Heart left ventricle (tissue), 16 donors: ENCODE measurements at regions not wholly inside any gene's neighbourhood (a gene's known extent, or its start where the extent isn't known, plus 50 kb on each side); places are given as distances from the start of the nearest gene placed in this dataset.
A peak's percentile ranks its signal among the peaks of the same experiment; 100 is the strongest.

Experiments used
- ATAC-seq, 4 donors: fragments of 200-7000 bp; cut with Tn5 transposase; one replicate each; pipeline ENCODE4 v1.9.1; 2020 to 2022; ENCODE audit warnings: moderate library complexity in 4 of 4, mild to moderate bottlenecking in 3 of 4, moderate number of reproducible peaks in 1 of 4
- DNase-seq, 5 donors: peaks; one replicate each; pipeline ENCODE4 v3.0.0-alpha.2; 2020
- H3K27ac ChIP-seq, 12 donors: fragments of 200-600 bp; sonication (generic) in 4 of 12; one replicate each; pipeline versions ENCODE4 v1.5.0 to v1.8.0; 2016 to 2022; ENCODE audit warnings: mild to moderate bottlenecking in 2 of 12
- H3K27me3 ChIP-seq, 9 donors: fragments of 200-600 bp; sonication (generic) in 2 of 9; one replicate each; pipeline versions ENCODE4 v1.5.1 to v1.8.0; 2016 to 2022; ENCODE audit warnings: mild to moderate bottlenecking in 3 of 9
- H3K36me3 ChIP-seq, 9 donors: fragments of 200-600 bp; sonication (generic) in 2 of 9; one replicate each; pipeline versions ENCODE4 v1.5.0 to v1.8.0; 2018 to 2022; ENCODE audit warnings: mild to moderate bottlenecking in 2 of 9
- H3K4me1 ChIP-seq, 12 donors: fragments of 200-600 bp; sonication (generic) in 4 of 12; one replicate each; pipeline versions ENCODE4 v1.5.0 to v1.8.0; 2016 to 2022; ENCODE audit warnings: mild to moderate bottlenecking in 3 of 12
- H3K4me3 ChIP-seq, 12 donors: fragments of 200-600 bp; sonication (generic) in 4 of 12; one replicate each; pipeline versions ENCODE4 v1.5.0 to v1.8.0; 2017 to 2022; ENCODE audit warnings: mild to moderate bottlenecking in 9 of 12, moderate library complexity in 4 of 12
- H3K9me3 ChIP-seq, 12 donors: fragments of 200-600 bp; sonication (generic) in 4 of 12; one replicate each; pipeline versions ENCODE4 v1.5.0 to v1.8.0; 2016 to 2022; ENCODE audit warnings: mild to moderate bottlenecking in 1 of 12
- CTCF ChIP-seq, 12 donors: fragments of 200-600 bp; sonication (generic) in 4 of 12; IDR thresholded peaks; one replicate each; pipeline versions ENCODE4 v1.5.0 to v1.8.0; 2018 to 2022; ENCODE audit warnings: antibody characterized with exemption in 12 of 12, mild to moderate bottlenecking in 5 of 12
- POLR2A ChIP-seq, 2 donors: fragments of 450-650 bp; IDR thresholded peaks; one replicate each; pipeline ENCODE4 v1.6.1; 2017; ENCODE audit warnings: antibody characterized with exemption in 2 of 2, mild to moderate bottlenecking in 2 of 2, moderate library complexity in 2 of 2
- WGBS, 4 donors: extraction: QIAGEN DNeasy Blood & Tissue Kit in 2 of 4; methylation state at CpG; one replicate each; pipeline versions ENCODE4 v1.1.5 to v1.1.7; 2013 to 2018; 5-methylcytosine and 5-hydroxymethylcytosine counted together
- intact Hi-C, 10 donors: fragments of 100-400 bp; cut with DNase I; formaldehyde crosslinking; loops; one replicate each; pipeline versions ENCODE4 v1.11.1 to v1.14.2; 2022
- donor health status: ischemic (EF 13 %, LVEDD 7.1; RV severe dilation, severe dysfunction).
- donor health status: healthy with polysubstance abuse.
- donor health status: DM: no; HTN: yes; CAD: no.
- donor health status: DM: no; HTN: no; CAD: no.
- donor health status: ischemic (EF 25% LVEDD 6.9; RV normal size, moderate dysfunction).
- donor health status: ischemic (EF 25% LVEDD 5.7; RV mildly dilated, moderate dysfunction).
- donor health status: healthy.
- donor health status: DM: yes; HTN: yes; CAD: no.
- donor health status: ischemic (EF 35%, LVEDD 5.7; RV mildly dilated, moderate dysfunction).
- donor health status: nonischemic (EF 11% LVEDD 7.7; RV severe dilation, severe dysfunction).
- donor health status: DM: yes; HTN: yes; CAD: no.
- donor health status: PGD.
- donor health status: ischemic (EF 29% LVEDD 5.4; RV normal size, mild dysfunction).
- donor health status: nonischemic (EF 23%, LVEDD 6.1; RV moderate dilation, normal function).

- DNase-seq (no peak), ATAC-seq (no peak)
- Histone ChIP-seq H3K27me3 (no peaks in the 10 kb centered on the region), H3K4me1 (peaks cover 0 to 13% (median 6%) of the 10 kb centered on the region in 12 donors), H3K27ac (no peak overlapping the region), H3K9me3 (no peaks in the 10 kb centered on the region), H3K36me3 (no peaks in the 10 kb centered on the region), H3K4me3 (no peak overlapping the region)
- TF ChIP-seq POLR2A (IDR thresholded peaks at IDR 0.05) = no peak
- TF ChIP-seq CTCF (IDR thresholded peaks at IDR 0.05) = no peak
- intact Hi-C loops = loop anchor here in 1 of 10 donors (5.0 kb wide), 1 partner anchor 108 kb away; no protein-coding TSS in a partner anchor
These were observed 218.9 kb downstream of the SEC23A start for GRCh38 chr14:38884109-38884508.

- no peak overlapping the region for H3K27ac ChIP-seq
- H3K4me1 ChIP-seq = peaks cover 0 to 18% (median 8%) of the 10 kb centered on the region in 12 donors
- 88 to 95% (median 92%) methylated on average over 3 of the region's 3 CpGs for WGBS, 4 donors
- intact Hi-C loops = loop anchor here in 1 of 10 donors (5.0 kb wide), 1 partner anchor 109 kb away; no protein-coding TSS in a partner anchor
- ATAC-seq = no peak
- no peak for DNase-seq
- H3K36me3 ChIP-seq = no peaks in the 10 kb centered on the region
- no peak overlapping the region for H3K4me3 ChIP-seq
- no peaks in the 10 kb centered on the region for H3K27me3 ChIP-seq
- H3K9me3 ChIP-seq = no peaks in the 10 kb centered on the region
- TF ChIP-seq CTCF (IDR thresholded peaks at IDR 0.05) = no peak
- no peak for TF ChIP-seq POLR2A (IDR thresholded peaks at IDR 0.05)
These were observed 219.9 kb downstream of the SEC23A start for GRCh38 chr14:38883127-38883526.

GRCh38 chr14:38882533-38882932 lies 220.5 kb downstream of the SEC23A start:
- Histone ChIP-seq H3K27ac (no peak overlapping the region), H3K27me3 (no peaks in the 10 kb centered on the region), H3K4me3 (no peak overlapping the region), H3K9me3 (no peaks in the 10 kb centered on the region), H3K4me1 (peaks cover 0 to 23% (median 10%) of the 10 kb centered on the region in 12 donors), H3K36me3 (no peaks in the 10 kb centered on the region)
- ATAC-seq (no peak), DNase-seq (no peak)
- TF ChIP-seq CTCF (IDR thresholded peaks at IDR 0.05) = no peak
- TF ChIP-seq POLR2A (IDR thresholded peaks at IDR 0.05) = no peak
- intact Hi-C loops = loop anchor here in 1 of 10 donors (5.0 kb wide), 1 partner anchor 110 kb away; no protein-coding TSS in a partner anchor

GRCh38 chr14:38880643-38881524 lies 222.2 kb downstream of the SEC23A start:
- Histone ChIP-seq H3K36me3 (no peaks in the 10 kb centered on the region), H3K4me1 (peaks cover 0 to 23% (median 11%) of the 10 kb centered on the region in 12 donors), H3K9me3 (no peaks in the 10 kb centered on the region), H3K4me3 (no peak overlapping the region), H3K27me3 (no peaks in the 10 kb centered on the region), H3K27ac (peak overlapping the region in 3 of 12 donors; percentile 24 to 47 (median 35))
- 49 to 61% (median 52%) methylated on average over 3 of the region's 3 CpGs for WGBS, 4 donors
- intact Hi-C loops = loop anchor here in 1 of 10 donors (5.0 kb wide), 1 partner anchor 111 kb away; no protein-coding TSS in a partner anchor
- ATAC-seq (no peak), DNase-seq (no peak)
- TF ChIP-seq POLR2A (IDR thresholded peaks at IDR 0.05) = no peak
- TF ChIP-seq CTCF (IDR thresholded peaks at IDR 0.05) = no peak
